ENCODE measurements at regions not wholly inside any gene's neighbourhood (a gene's known extent, or its start where the extent isn't known, plus 50 kb on each side); places are given as distances from the start of the nearest gene placed in this dataset.
A peak's percentile ranks its signal among the peaks of the same experiment; 100 is the strongest.

DNA sequence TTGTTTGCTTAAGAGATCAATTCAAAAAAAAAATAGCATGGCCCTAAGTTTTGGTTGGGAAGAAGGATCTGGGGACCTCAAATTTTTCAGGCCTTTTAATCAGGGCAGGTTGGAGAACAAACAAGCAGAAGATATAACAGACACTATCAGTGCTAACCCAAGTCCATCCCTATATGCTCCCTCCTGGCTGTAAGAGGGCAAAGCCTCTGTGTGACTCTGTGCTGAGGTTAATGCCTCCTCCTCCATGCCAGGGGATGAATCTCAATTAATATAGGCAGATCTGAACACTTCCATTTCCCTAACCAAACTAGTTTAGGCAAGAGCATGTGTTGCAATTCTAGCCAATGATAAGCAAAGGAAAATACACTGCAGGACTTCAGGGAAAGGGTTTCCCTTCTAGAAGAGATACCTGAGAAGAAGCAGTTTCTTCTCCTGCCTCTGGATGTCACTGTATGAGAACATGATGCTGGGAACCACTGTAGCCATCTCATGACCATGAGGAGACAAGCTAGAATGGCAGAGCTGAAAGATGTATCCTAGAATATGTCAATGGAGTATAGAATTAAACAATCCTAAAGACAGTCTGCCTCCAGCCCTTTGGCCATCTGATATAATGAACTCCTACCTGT lies 76.0 kb downstream of the CHD9NB start:
- H3K4me1 ChIP-seq = no peaks in the 10 kb centered on the region
- DNase-seq (no peak), ATAC-seq (peak in 1 of 2 donors; percentile 44)
- no peak for TF ChIP-seq POLR2A (IDR thresholded peaks at IDR 0.05)
- TF ChIP-seq, protein P1, sequence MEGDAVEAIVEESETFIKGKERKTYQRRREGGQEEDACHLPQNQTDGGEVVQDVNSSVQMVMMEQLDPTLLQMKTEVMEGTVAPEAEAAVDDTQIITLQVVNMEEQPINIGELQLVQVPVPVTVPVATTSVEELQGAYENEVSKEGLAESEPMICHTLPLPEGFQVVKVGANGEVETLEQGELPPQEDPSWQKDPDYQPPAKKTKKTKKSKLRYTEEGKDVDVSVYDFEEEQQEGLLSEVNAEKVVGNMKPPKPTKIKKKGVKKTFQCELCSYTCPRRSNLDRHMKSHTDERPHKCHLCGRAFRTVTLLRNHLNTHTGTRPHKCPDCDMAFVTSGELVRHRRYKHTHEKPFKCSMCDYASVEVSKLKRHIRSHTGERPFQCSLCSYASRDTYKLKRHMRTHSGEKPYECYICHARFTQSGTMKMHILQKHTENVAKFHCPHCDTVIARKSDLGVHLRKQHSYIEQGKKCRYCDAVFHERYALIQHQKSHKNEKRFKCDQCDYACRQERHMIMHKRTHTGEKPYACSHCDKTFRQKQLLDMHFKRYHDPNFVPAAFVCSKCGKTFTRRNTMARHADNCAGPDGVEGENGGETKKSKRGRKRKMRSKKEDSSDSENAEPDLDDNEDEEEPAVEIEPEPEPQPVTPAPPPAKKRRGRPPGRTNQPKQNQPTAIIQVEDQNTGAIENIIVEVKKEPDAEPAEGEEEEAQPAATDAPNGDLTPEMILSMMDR (IDR thresholded peaks at IDR 0.05 in 4 of 5, conservative IDR thresholded peaks at IDR 0.05 in 1 of 5) = peak in 2 of 5 experiments; percentile 19 to 33
- intact Hi-C loops (cut with DNase I; ENCODE audit: low total_unique reads) = no loop called here
- no peak overlapping the region for H3K4me3 ChIP-seq
- H3K9me3 ChIP-seq = no peaks in the 10 kb centered on the region
- no peaks in the 10 kb centered on the region for H3K27me3 ChIP-seq
- no peaks in the 10 kb centered on the region for H3K36me3 ChIP-seq
- H3K27ac ChIP-seq = no peak overlapping the region
- in situ Hi-C loops (cut with MboI; ENCODE audit: low sequenced_read_pairs in 4 of 4) = no loop called here

DNA sequence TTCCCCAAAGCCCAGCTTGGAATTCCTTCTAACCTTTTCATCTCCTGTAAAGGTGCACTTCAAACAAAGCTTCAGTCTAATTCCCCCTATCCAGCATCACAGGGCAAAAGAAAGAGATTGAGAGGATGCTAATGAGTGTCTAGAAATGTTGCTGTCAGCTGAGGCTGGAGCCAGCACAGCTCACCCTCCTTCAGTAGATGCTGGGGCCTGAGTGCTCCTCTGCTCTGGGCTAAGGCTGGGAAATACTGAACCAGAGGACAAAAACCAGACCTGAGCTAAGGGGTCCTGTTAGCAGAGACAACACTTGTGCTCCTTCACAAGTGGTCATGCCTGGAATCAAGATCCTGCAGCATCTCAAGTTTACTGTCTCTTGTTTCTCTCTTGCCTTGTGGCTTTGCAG lies 85.0 kb downstream of the CHD9NB start:
- H3K27ac ChIP-seq = no peak overlapping the region
- ATAC-seq (no peak), DNase-seq (no peak)
- no peaks in the 10 kb centered on the region for H3K27me3 ChIP-seq
- no peaks in the 10 kb centered on the region for H3K36me3 ChIP-seq
- intact Hi-C loops (cut with DNase I; ENCODE audit: low total_unique reads) = no loop called here
- in situ Hi-C loops (cut with MboI; ENCODE audit: low sequenced_read_pairs in 4 of 4) = no loop called here
- H3K4me1 ChIP-seq = no peaks in the 10 kb centered on the region
- TF ChIP-seq, protein P1 (IDR thresholded peaks at IDR 0.05 in 4 of 5, conservative IDR thresholded peaks at IDR 0.05 in 1 of 5) = no peak
- TF ChIP-seq POLR2A (IDR thresholded peaks at IDR 0.05) = no peak
- no peak overlapping the region for H3K4me3 ChIP-seq
- H3K9me3 ChIP-seq = no peaks in the 10 kb centered on the region

DNA sequence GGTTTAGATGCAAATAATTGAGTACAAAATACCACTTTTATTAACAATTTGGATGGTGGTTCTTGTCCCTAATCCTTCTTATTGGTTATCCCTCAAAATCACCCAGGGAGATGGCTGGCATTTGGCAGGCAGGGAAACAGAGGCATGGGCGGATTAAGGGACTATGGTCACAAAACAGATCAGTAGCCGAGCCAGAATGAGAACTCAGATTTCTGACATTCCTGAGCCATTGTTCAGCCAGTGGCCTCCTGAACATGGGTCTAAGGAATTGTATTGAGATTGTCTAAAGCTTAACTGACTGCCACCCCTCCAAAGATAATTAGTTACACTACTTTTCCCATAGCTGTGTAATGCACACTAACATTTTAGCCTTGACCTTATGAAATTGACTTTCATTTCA lies 88.4 kb downstream of the CHD9NB start:
- ATAC-seq (no peak), DNase-seq (no peak)
- no peaks in the 10 kb centered on the region for H3K4me1 ChIP-seq
- no peak overlapping the region for H3K4me3 ChIP-seq
- intact Hi-C loops (cut with DNase I; ENCODE audit: low total_unique reads) (no loop called here), in situ Hi-C loops (cut with MboI; ENCODE audit: low sequenced_read_pairs in 4 of 4) (no loop called here)
- no peaks in the 10 kb centered on the region for H3K27me3 ChIP-seq
- H3K9me3 ChIP-seq = no peaks in the 10 kb centered on the region
- H3K36me3 ChIP-seq = no peaks in the 10 kb centered on the region
- TF ChIP-seq, protein P1 (IDR thresholded peaks at IDR 0.05 in 4 of 5, conservative IDR thresholded peaks at IDR 0.05 in 1 of 5) = no peak
- no peak for TF ChIP-seq POLR2A (IDR thresholded peaks at IDR 0.05)
- no peak overlapping the region for H3K27ac ChIP-seq

DNA sequence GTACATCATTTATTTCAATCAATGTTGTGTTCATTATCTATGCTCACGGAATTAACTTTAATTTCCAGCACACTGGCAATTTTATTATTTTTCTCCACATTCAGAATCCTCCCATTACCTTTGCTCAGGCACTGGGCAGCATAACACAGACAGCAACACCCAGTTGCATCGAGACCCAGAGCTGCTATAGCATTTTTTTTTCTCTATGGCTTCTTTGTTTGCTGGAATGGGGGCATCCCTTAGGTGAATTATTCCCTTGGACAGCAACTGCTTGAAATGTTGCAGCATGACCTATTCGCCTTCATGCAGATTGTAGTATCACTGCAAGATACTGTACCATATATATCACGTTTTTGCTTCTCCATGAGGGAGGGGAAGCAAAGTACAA lies 88.8 kb downstream of the CHD9NB start:
- in situ Hi-C loops (cut with MboI; ENCODE audit: low sequenced_read_pairs in 4 of 4) (no loop called here), intact Hi-C loops (cut with DNase I; ENCODE audit: low total_unique reads) (no loop called here)
- Histone ChIP-seq H3K27me3 (no peaks in the 10 kb centered on the region), H3K27ac (no peak overlapping the region), H3K4me1 (no peaks in the 10 kb centered on the region), H3K36me3 (no peaks in the 10 kb centered on the region), H3K4me3 (no peak overlapping the region), H3K9me3 (no peaks in the 10 kb centered on the region)
- TF ChIP-seq, protein P1 (IDR thresholded peaks at IDR 0.05 in 4 of 5, conservative IDR thresholded peaks at IDR 0.05 in 1 of 5) = no peak
- no peak for TF ChIP-seq POLR2A (IDR thresholded peaks at IDR 0.05)
- no peak for ATAC-seq
- DNase-seq = no peak
